ENCODE measurements at regions not wholly inside any gene's neighbourhood (a gene's known extent, or its start where the extent isn't known, plus 50 kb on each side); places are given as distances from the start of the nearest gene placed in this dataset.

DNA sequence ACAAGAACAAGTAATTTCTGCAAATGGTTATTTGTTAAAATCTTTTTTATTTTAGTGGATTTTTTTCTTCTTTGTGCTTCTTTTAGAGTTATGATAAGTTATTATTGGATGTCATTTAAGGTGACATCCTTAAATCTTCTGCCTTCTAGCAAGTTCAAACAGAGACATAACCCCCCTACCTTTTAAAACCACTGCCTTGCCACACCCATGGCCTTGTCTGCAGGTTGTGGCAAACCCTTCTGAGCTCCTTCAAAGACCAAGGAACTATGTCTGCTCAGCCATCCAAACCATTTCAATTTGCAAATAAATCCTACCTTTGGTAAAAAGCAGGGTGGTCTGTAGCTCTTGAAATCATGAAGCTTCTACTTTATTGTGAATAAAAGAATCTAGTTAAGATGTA lies 241.6 kb downstream of the FAM76B start:
- TF ChIP-seq, protein P1, sequence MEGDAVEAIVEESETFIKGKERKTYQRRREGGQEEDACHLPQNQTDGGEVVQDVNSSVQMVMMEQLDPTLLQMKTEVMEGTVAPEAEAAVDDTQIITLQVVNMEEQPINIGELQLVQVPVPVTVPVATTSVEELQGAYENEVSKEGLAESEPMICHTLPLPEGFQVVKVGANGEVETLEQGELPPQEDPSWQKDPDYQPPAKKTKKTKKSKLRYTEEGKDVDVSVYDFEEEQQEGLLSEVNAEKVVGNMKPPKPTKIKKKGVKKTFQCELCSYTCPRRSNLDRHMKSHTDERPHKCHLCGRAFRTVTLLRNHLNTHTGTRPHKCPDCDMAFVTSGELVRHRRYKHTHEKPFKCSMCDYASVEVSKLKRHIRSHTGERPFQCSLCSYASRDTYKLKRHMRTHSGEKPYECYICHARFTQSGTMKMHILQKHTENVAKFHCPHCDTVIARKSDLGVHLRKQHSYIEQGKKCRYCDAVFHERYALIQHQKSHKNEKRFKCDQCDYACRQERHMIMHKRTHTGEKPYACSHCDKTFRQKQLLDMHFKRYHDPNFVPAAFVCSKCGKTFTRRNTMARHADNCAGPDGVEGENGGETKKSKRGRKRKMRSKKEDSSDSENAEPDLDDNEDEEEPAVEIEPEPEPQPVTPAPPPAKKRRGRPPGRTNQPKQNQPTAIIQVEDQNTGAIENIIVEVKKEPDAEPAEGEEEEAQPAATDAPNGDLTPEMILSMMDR (conservative IDR thresholded peaks at IDR 0.05; ENCODE audit: low read depth) = no peak

DNA sequence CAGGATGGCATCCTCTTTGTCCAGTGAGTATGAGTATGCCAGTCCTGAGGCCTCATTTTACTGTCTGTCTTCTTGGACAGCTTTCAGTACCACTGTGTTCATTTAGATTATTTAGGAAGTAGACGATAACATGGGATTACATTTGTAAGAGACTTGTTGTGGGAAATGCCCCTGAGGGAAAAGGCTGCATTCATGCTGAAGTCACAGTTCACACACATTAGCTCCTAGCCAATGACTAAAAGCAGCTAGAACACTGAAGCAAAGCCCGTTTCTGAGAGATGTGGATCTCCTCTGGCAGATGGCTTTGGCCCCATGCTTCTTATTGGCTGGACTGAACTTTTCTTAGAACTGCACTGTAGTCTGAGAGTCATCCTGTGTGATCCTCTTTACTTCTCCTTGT lies 242.4 kb downstream of the FAM76B start:
- POLR2A ChIA-PET (ENCODE audit: low non-redundant PET) = no interaction called here
- CTCF ChIA-PET = no interaction called here
- no peak for DNase-seq (ENCODE audit: low spot score)
- TF ChIP-seq, protein P1 (conservative IDR thresholded peaks at IDR 0.05; ENCODE audit: low read depth) = no peak
- no peak overlapping the region for H3K27ac ChIP-seq

More for the DNA sequence above, 241.6 kb downstream of the FAM76B start:
- no peak overlapping the region for H3K27ac ChIP-seq
- DNase-seq (ENCODE audit: low spot score) = no peak
- ChIA-PET CTCF (interaction anchor here (1.1 kb wide), 1 partner anchor 43 kb away, joined by 4 read pairs; no protein-coding TSS in a partner anchor), POLR2A (ENCODE audit: low non-redundant PET) (no interaction called here)

DNA sequence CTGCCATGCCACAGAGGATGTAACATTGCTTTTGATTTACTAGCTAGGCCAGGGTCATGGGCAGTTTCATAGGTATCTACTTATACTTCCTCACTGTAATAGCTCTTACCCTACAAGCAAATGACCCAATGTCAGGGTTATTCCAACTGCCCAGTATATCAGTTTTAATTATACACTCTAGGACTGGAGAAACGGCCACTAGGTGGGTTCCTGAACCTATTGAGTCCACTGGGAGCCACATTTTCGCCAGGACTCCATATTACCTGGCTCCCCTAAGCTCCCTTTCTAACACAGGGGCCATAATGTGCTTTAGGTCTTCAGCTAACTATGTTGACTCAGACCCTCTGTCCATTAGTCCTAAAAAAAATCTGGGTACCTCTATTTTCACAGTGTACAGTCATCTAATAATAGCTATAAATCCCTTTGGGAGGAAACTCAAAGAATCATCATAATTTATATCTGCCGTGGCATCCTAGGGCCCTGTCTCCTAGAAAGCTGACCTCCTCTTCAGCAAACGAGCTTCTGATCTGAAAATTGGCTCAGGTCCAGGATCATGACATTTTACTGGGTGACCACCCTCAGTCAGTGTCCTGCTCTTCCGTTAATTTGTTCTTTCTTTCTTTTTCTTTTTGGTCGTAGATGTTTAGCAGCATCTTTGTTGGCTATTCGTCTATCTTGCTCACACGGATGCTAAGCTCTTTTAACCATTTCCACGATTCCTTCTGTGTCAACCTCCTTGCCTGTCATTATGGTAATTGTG lies 244.3 kb downstream of the FAM76B start:
- no peak for DNase-seq (ENCODE audit: low spot score)
- ChIA-PET POLR2A (ENCODE audit: low non-redundant PET) (no interaction called here), CTCF (no interaction called here)
- H3K27ac ChIP-seq = no peak overlapping the region
- TF ChIP-seq, protein P1 (conservative IDR thresholded peaks at IDR 0.05; ENCODE audit: low read depth) = no peak

DNA sequence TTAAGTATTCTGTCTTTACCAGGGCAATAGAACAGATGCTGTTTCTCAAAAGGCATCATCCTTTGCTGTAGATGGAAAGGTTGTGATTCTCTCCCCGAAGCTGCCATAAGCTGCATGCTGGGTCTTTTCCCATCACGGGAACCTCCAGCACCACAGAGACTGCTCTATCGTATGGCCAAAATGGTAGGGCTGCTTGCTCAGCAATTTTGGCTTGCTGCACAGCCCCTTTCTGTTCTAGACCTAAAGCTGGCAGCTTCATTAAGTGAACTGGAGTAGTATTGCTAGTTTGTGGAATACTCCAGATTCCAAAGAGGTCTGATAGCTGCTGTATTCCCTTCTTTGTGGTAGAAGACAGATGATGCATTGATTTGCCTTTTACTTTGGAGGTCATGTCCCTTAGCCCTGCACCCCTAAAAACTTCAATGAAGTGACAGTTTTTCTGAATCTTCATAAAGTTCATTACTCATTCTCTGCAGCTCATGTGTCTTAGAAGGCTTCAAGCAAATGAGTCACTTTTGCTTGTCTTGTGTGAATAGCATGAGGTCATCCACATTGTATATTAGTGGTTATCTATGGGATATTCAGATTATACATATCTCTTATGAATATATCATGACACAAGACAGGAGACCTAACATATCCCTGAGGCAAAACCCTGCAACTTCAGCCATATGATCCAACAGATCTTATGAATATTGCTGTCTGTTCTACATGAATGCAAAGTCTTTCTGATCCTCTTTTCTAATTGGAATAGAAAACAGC lies 245.3 kb downstream of the FAM76B start:
- H3K27ac ChIP-seq = no peak overlapping the region
- ChIA-PET CTCF (no interaction called here), POLR2A (ENCODE audit: low non-redundant PET) (no interaction called here)
- TF ChIP-seq, protein P1 (conservative IDR thresholded peaks at IDR 0.05; ENCODE audit: low read depth) = no peak
- peak; percentile 65 for DNase-seq (ENCODE audit: low spot score)

DNA sequence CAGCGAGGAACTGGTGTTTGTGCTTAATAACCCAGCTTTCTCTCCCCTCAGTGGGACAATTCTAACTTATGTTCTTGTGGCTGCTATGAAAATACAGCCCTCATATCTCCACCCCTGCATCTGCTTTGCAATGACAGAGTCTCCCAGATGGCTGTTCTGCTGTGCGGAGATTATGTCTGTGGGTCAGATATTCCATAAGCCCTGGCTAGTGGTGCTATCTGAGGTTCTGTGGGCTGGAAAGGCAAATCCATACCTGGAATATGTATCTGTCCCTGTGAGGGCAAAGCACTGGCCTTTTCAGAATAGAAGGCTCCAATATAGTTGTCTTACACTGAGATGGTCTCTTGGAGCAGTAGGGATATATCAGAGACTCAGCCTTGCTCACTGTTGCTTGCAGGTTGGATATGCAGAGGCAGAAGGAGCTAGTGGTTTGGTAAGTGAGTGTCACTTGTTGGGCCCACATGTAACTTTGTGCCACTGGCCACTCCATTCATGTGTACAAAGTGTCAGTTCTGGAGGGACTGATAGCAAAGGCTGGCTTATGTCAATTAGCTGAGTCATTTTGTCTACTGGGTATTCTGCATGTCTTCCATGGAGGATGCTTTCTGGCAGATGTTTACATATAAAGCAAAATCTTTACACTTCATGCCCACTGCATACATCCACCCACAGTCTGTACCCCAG lies 246.6 kb downstream of the FAM76B start:
- TF ChIP-seq, protein P1 (conservative IDR thresholded peaks at IDR 0.05; ENCODE audit: low read depth) = no peak
- ChIA-PET CTCF (no interaction called here), POLR2A (ENCODE audit: low non-redundant PET) (no interaction called here)
- H3K27ac ChIP-seq = no peak overlapping the region
- DNase-seq (ENCODE audit: low spot score) = no peak

DNA sequence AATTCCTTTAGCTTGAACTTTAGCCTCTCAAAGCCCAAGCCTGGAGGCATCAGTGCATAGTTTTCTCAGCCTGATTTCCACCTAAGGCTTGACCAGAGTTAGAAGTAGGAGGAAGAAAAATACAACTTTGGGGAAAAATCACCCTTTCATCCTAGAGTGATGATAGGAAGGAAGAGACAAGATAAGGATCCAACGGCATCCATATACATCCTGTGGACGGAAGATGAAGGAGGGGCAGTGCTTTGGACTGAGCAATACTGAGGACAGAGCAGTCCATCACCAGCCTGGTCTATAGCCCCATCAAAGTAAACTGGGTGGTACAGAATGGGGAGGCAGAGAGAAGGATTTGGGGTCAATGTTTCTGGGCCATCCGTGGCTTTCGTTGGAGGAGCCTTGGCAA lies 247.9 kb downstream of the FAM76B start:
- CTCF ChIA-PET = interaction anchor here (0.7 kb wide), 1 partner anchor 90 kb away, joined by 3 read pairs; no protein-coding TSS in a partner anchor
- no peak overlapping the region for H3K27ac ChIP-seq
- DNase-seq (ENCODE audit: low spot score) = no peak
- POLR2A ChIA-PET (ENCODE audit: low non-redundant PET) = no interaction called here
- TF ChIP-seq, protein P1 (conservative IDR thresholded peaks at IDR 0.05; ENCODE audit: low read depth) = no peak

Measured in RWPE1 (cell line).